ENCODE measurements at regions not wholly inside any gene's neighbourhood (a gene's known extent, or its start where the extent isn't known, plus 50 kb on each side); places are given as distances from the start of the nearest gene placed in this dataset.

- no peak for DNase-seq
These were observed 161.5 kb upstream of the EPHA5 start for GRCh38 chr4:65831828-65832227.

- no peak for DNase-seq
These were observed 154.9 kb upstream of the EPHA5 start for GRCh38 chr4:65825116-65825753.

- DNase-seq = no peak
These were observed 148.9 kb upstream of the EPHA5 start for GRCh38 chr4:65819192-65819591.

GRCh38 chr4:65805936-65806335 lies 135.6 kb upstream of the EPHA5 start:
- no peak for DNase-seq

DNA sequence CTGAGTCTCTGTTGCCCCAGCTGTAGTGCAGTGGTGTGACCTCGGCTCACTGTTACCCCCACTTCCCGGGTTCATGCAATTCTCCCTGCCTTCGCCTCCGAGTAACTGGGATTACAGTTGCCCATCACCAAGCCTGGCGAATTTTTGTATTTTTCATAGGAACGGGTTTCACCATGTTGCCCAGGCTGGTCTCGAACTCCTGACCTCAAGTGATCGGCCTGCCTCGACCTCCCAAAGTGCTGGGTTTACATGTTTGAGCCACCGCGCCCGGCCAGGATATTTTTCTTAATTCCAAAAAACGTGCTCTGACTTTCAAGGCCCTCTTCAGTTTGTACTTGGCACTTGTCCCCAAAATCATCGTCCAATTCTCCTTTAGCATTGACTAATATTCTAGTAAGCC lies 129.2 kb upstream of the EPHA5 start:
- no peak for DNase-seq

- peak; percentile 13 for DNase-seq
These were observed 128.3 kb upstream of the EPHA5 start for GRCh38 chr4:65798498-65799127.

DNA sequence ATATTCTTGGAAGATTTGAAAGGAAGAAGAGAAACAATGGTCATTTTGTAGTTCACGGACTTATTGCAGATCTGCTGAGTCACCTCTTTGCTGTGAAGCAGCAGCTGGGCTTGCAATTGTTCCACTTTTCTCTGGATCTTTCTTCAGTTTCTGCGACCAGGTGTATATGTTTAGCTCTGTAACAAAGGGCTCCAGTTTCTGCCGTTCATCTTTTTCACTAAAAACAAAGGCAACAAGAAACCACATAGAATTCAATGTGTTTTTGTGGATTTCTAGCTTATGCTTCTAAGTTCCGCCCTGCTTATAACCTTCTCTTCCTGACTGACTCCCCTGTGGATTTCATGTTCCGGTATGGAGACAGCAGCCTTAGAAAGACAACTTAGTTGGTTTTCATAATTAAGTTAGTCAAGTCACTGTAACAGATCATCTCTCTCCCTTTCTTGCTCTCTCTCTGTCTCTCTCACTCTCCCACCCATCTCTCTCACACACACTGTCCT lies 121.6 kb upstream of the EPHA5 start:
- no peak for DNase-seq

DNA sequence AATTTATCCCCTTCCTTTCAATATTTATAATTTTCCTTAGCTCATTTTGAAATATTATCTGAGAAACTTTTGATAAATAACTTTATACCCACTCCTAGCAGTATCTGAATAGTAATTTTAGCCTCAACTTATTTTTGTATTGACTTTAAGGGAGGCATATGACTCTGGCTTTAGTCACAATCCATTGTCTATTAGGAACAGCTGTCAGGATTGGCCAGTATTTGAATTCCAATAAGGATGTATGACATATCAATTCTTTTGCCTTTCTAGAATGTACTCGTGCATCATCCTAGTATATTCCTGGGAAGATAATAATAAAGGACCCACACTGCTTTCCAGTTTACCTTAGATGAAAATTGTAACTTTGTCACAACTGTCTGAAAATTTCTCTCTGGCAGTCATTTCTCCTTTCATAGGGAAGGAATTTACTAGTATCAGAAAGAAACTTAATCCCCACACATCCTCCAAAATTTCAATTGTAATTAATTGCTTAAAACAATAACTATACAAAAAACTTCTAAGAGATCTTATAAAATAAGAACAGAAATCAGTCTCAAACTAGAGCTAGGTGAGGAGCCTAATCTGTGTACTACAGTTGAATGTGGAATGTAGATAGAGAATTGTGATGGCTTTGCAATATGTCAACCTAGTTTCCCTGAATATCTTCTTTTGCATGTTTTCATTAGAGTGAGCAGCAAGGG lies 121.0 kb upstream of the EPHA5 start:
- no peak for DNase-seq

- peak; percentile 1 for DNase-seq
These were observed 119.5 kb upstream of the EPHA5 start for GRCh38 chr4:65789805-65790204.

- no peak for DNase-seq
These were observed 119.1 kb upstream of the EPHA5 start for GRCh38 chr4:65789341-65789740.

GRCh38 chr4:65777270-65777669 lies 107.0 kb upstream of the EPHA5 start:
- no peak for DNase-seq

GRCh38 chr4:65773636-65774035 lies 103.3 kb upstream of the EPHA5 start:
- no peak for DNase-seq

GRCh38 chr4:65747386-65747785 lies 77.1 kb upstream of the EPHA5 start:
- no peak for DNase-seq

GRCh38 chr4:65738134-65738533 lies 67.8 kb upstream of the EPHA5 start:
- no peak for DNase-seq

GRCh38 chr4:65737672-65738071 lies 67.4 kb upstream of the EPHA5 start:
- DNase-seq = no peak

GRCh38 chr4:65724973-65725372 lies 54.7 kb upstream of the EPHA5 start:
- DNase-seq = no peak
